Fibroblast of lung (primary cell): ENCODE measurements at regions not wholly inside any gene's neighbourhood (a gene's known extent, or its start where the extent isn't known, plus 50 kb on each side); places are given as distances from the start of the nearest gene placed in this dataset.

Experiments
- DNase-seq, 2 donors: peaks; one replicate each; pipeline versions ENCODE4 v3.0.0 to v3.0.0-alpha.2; 2010; ENCODE audit warnings: low read depth in 2 of 2
- H2AFZ ChIP-seq: 2 replicates; pipeline ENCODE4 v1.5.1; 2012; ENCODE audit warnings: low read length, control low read depth, inconsistent platforms
- H3K27ac ChIP-seq: 2 replicates; pipeline ENCODE4 v1.5.1; 2011; ENCODE audit warnings: low read length, control low read depth; ENCODE audit not compliant: insufficient read depth
- H3K27me3 ChIP-seq: 2 replicates; pipeline ENCODE4 v1.5.1; 2011; ENCODE audit warnings: mild to moderate bottlenecking, low read length; ENCODE audit not compliant: control insufficient read depth, insufficient read depth
- H3K36me3 ChIP-seq: 2 replicates; pipeline ENCODE4 v1.5.1; 2011; ENCODE audit warnings: low read length; ENCODE audit not compliant: control insufficient read depth, insufficient read depth
- H3K4me1 ChIP-seq: 2 replicates; pipeline ENCODE4 v1.5.1; 2011; ENCODE audit warnings: low read length; ENCODE audit not compliant: control insufficient read depth, insufficient read depth; ENCODE audit errors: extremely low read depth
- H3K4me2 ChIP-seq: 2 replicates; pipeline ENCODE4 v1.5.1; 2011; ENCODE audit warnings: low read length, control low read depth; ENCODE audit not compliant: insufficient read depth; ENCODE audit errors: extremely low read depth
- H3K4me3 ChIP-seq, 4 experiments: fragments of 200-600 bp in 1 of 4; sonication (generic) in 1 of 4; replicated peaks in 1 of 4; 2 replicates each; pipeline ENCODE4 v1.5.1; 2011 to 2016; ENCODE audit warnings: low read length in 4 of 4, low read depth in 3 of 4, mild to moderate bottlenecking in 3 of 4, control low read depth in 2 of 4, inconsistent platforms in 1 of 4, mixed read lengths in 1 of 4; ENCODE audit not compliant: insufficient read depth in 1 of 4; ENCODE audit errors: control extremely low read depth in 1 of 4
- H3K79me2 ChIP-seq: 2 replicates; pipeline ENCODE4 v1.5.1; 2012; ENCODE audit warnings: mild to moderate bottlenecking, low read length, inconsistent platforms; ENCODE audit not compliant: control insufficient read depth, insufficient read depth
- H3K9ac ChIP-seq: 2 replicates; pipeline ENCODE4 v1.5.1; 2011; ENCODE audit warnings: mild to moderate bottlenecking, low read length, control low read depth; ENCODE audit not compliant: insufficient read depth
- H3K9me3 ChIP-seq: 2 replicates; pipeline ENCODE4 v1.5.1; 2012; ENCODE audit warnings: low read depth, low read length; ENCODE audit not compliant: control insufficient read depth, insufficient read depth
- H4K20me1 ChIP-seq: 2 replicates; pipeline ENCODE4 v1.5.1; 2011; ENCODE audit warnings: low read length; ENCODE audit not compliant: control insufficient read depth, insufficient read depth; ENCODE audit errors: extremely low read depth
- CTCF ChIP-seq, 2 donors: IDR thresholded peaks in 1 of 2; conservative IDR thresholded peaks in 1 of 2; 1 replicate in 1 of 2; 2 replicates in 1 of 2; pipeline ENCODE4 v1.5.1; 2011 to 2012; ENCODE audit warnings: low read length in 2 of 2, control low read depth in 1 of 2, inconsistent platforms in 1 of 2, low read depth in 1 of 2, mild to moderate bottlenecking in 1 of 2
- EZH2 ChIP-seq: IDR thresholded peaks from 2 replicates; pipeline ENCODE4 v1.5.1; 2012; ENCODE audit warnings: low read length, control low read depth, mild to moderate bottlenecking; ENCODE audit errors: missing control alignments

- Histone ChIP-seq H2AFZ (no peak overlapping the region), H4K20me1 (no peaks in the 10 kb centered on the region), H3K4me1 (peaks cover 26% of the 10 kb centered on the region), H3K79me2 (no peaks in the 10 kb centered on the region), H3K27me3 (no peaks in the 10 kb centered on the region), H3K27ac (peak overlapping the region; percentile 98), H3K4me2 (peak overlapping the region; percentile 15), H3K9me3 (no peaks in the 10 kb centered on the region), H3K4me3 (no peak overlapping the region), H3K36me3 (no peaks in the 10 kb centered on the region), H3K9ac (peak overlapping the region; percentile 65)
- TF ChIP-seq CTCF (conservative IDR thresholded peaks at IDR 0.05 in 1 of 2, IDR thresholded peaks at IDR 0.05 in 1 of 2; ENCODE audit: low read depth in 1 of 2, low read length in 2 of 2): no peak
- no peak for TF ChIP-seq EZH2
- peak in 1 of 2 donors; percentile 21 for DNase-seq
Observed at GRCh38 chr4:13893211-13893610, 265.7 kb upstream of the BOD1L1 start.

- Histone ChIP-seq H4K20me1 (no peaks in the 10 kb centered on the region), H3K27me3 (no peaks in the 10 kb centered on the region), H3K27ac (peak overlapping the region; percentile 98), H3K36me3 (no peaks in the 10 kb centered on the region), H3K4me1 (peaks cover 24% of the 10 kb centered on the region), H3K4me2 (no peak overlapping the region), H3K4me3 (no peak overlapping the region), H2AFZ (no peak overlapping the region), H3K9me3 (no peaks in the 10 kb centered on the region), H3K9ac (no peak overlapping the region), H3K79me2 (no peaks in the 10 kb centered on the region)
- DNase-seq: peak in 1 of 2 donors; percentile 40
- no peak for TF ChIP-seq EZH2
- no peak for TF ChIP-seq CTCF (conservative IDR thresholded peaks at IDR 0.05 in 1 of 2, IDR thresholded peaks at IDR 0.05 in 1 of 2; ENCODE audit: low read depth in 1 of 2, low read length in 2 of 2)
Observed at GRCh38 chr4:13893987-13894386, 266.5 kb upstream of the BOD1L1 start.

- TF ChIP-seq CTCF (conservative IDR thresholded peaks at IDR 0.05 in 1 of 2, IDR thresholded peaks at IDR 0.05 in 1 of 2; ENCODE audit: low read depth in 1 of 2, low read length in 2 of 2) (no peak), EZH2 (no peak)
- DNase-seq: no peak
- H3K4me3 ChIP-seq: no peak overlapping the region
- no peaks in the 10 kb centered on the region for H3K9me3 ChIP-seq
- no peaks in the 10 kb centered on the region for H3K27me3 ChIP-seq
- H2AFZ ChIP-seq: no peak overlapping the region
- H4K20me1 ChIP-seq: no peaks in the 10 kb centered on the region
- no peak overlapping the region for H3K27ac ChIP-seq
- H3K9ac ChIP-seq: no peak overlapping the region
- no peak overlapping the region for H3K4me2 ChIP-seq
- peaks cover 14% of the 10 kb centered on the region for H3K4me1 ChIP-seq
- H3K79me2 ChIP-seq: no peaks in the 10 kb centered on the region
- H3K36me3 ChIP-seq: no peaks in the 10 kb centered on the region
Observed at GRCh38 chr4:13900780-13901179, 273.3 kb upstream of the BOD1L1 start.
